ENCODE measurements at regions not wholly inside any gene's neighbourhood (a gene's known extent, or its start where the extent isn't known, plus 50 kb on each side); places are given as distances from the start of the nearest gene placed in this dataset.

GRCh38 chr5:82551192-82551591 lies 273.0 kb upstream of the RPS23 start (continued):
- TF ChIP-seq HDAC2 (IDR thresholded peaks at IDR 0.05; ENCODE audit: borderline replicate concordance in 1 of 2, low read depth in 2 of 2, low read length in 2 of 2) = no peak

Data from H1 (cell line).